B cell (primary cell): ENCODE measurements at regions not wholly inside any gene's neighbourhood (a gene's known extent, or its start where the extent isn't known, plus 50 kb on each side); places are given as distances from the start of the nearest gene placed in this dataset.

Source experiments
- ATAC-seq: fragments of 200-7000 bp; cut with Tn5 transposase; one replicate; pipeline ENCODE4 v1.10.0; 2021; ENCODE audit warnings: low read depth, mild to moderate bottlenecking, moderate number of reproducible peaks, moderate library complexity
- CTCF ChIA-PET: fragments of 350-600 bp; sonication (Branson Sonifier 250); formaldehyde crosslinking; loops from one replicate; lab custom pipeline; 2021; ENCODE audit warnings: antibody characterized with exemption, inconsistent platforms; lab: Charles Lee
- POLR2A ChIA-PET: fragments of 350-600 bp; sonication (Branson Sonifier 250); formaldehyde crosslinking; loops from one replicate; lab custom pipeline; 2021; ENCODE audit warnings: antibody characterized with exemption; lab: Charles Lee
- DNase-seq: peaks from one replicate; pipeline ENCODE4 v3.0.0; 2013
- H2AFZ ChIP-seq: 2 replicates; pipeline ENCODE4 v1.6.1; 2012; ENCODE audit warnings: mild to moderate bottlenecking, low read depth, low read length; ENCODE audit not compliant: insufficient read depth, poor library complexity, severe bottlenecking
- H3K27ac ChIP-seq, 2 donors: 1 replicate in 1 of 2; 2 replicates in 1 of 2; pipeline ENCODE4 v1.5.1; 2012 to 2013; ENCODE audit warnings: low read length in 2 of 2, mild to moderate bottlenecking in 2 of 2, moderate library complexity in 1 of 2
- H3K27me3 ChIP-seq, 4 experiments: fragments of 200-600 bp in 1 of 4; sonication (generic) in 1 of 4; replicated peaks in 1 of 4; 1 replicate in 2 of 4; 2 replicates in 2 of 4; pipeline versions ENCODE4 v1.6.1 to v1.7.0; 2013 to 2016; ENCODE audit warnings: low read length in 3 of 4, mild to moderate bottlenecking in 2 of 4, mixed read lengths in 1 of 4, moderate library complexity in 1 of 4; ENCODE audit not compliant: insufficient read depth in 4 of 4, control insufficient read depth in 3 of 4; ENCODE audit errors: control extremely low read depth in 1 of 4
- H3K36me3 ChIP-seq, 2 experiments: replicated peaks in 1 of 2; 1 replicate in 1 of 2; 2 replicates in 1 of 2; pipeline versions ENCODE4 v1.6.1 to v1.7.1; 2013; ENCODE audit warnings: low read length in 1 of 2; ENCODE audit not compliant: insufficient read depth in 2 of 2, control insufficient read depth in 1 of 2; ENCODE audit errors: control extremely low read depth in 1 of 2, extremely low read depth in 1 of 2
- H3K4me1 ChIP-seq, 2 donors: fragments of 200-600 bp in 1 of 2; sonication (generic) in 1 of 2; 1 replicate in 1 of 2; 2 replicates in 1 of 2; pipeline versions ENCODE4 v1.5.1 to v1.6.1; 2013 to 2017; ENCODE audit warnings: low read length in 2 of 2; ENCODE audit not compliant: control insufficient read depth in 2 of 2, insufficient read depth in 2 of 2
- H3K4me2 ChIP-seq: replicated peaks from 2 replicates; pipeline ENCODE3; 2012; ENCODE audit warnings: mild to moderate bottlenecking, low read depth, low read length; ENCODE audit not compliant: poor library complexity, severe bottlenecking
- H3K4me3 ChIP-seq, 5 experiments: fragments of 200-600 bp in 1 of 5; sonication (generic) in 1 of 5; 1 replicate in 3 of 5; 2 replicates in 2 of 5; pipeline versions ENCODE4 v1.5.1 to v1.7.0; 2011 to 2016; ENCODE audit warnings: low read length in 4 of 5, mild to moderate bottlenecking in 4 of 5, low read depth in 2 of 5, control low read depth in 1 of 5, moderate library complexity in 1 of 5; ENCODE audit not compliant: insufficient read depth in 1 of 5; ENCODE audit errors: control extremely low read depth in 1 of 5, extremely low read depth in 1 of 5
- H3K79me2 ChIP-seq: fragments of 200-600 bp; sonication (generic); one replicate; pipeline ENCODE4 v1.6.0; 2016; ENCODE audit warnings: low read length; ENCODE audit not compliant: control insufficient read depth, insufficient read depth
- H3K9ac ChIP-seq: fragments of 200-600 bp; sonication (generic); 2 replicates; pipeline ENCODE4 v1.6.1; 2017; ENCODE audit warnings: mild to moderate bottlenecking, low read length, moderate library complexity
- H3K9me3 ChIP-seq, 3 donors: one replicate each; pipeline versions ENCODE4 v1.6.1 to v1.7.1; 2013; ENCODE audit warnings: low read length in 2 of 3; ENCODE audit not compliant: control insufficient read depth in 2 of 3, insufficient read depth in 1 of 3; ENCODE audit errors: control extremely low read depth in 1 of 3
- H4K20me1 ChIP-seq: 2 replicates; pipeline ENCODE4 v1.6.0; 2012; ENCODE audit warnings: mild to moderate bottlenecking, low read length; ENCODE audit not compliant: insufficient read depth, control insufficient read depth, poor library complexity, severe bottlenecking
- H3K27ac Mint-ChIP-seq: one replicate; pipeline ENCODE4 v1.8.0; 2021; ENCODE audit warnings: mixed read lengths
- H3K27me3 Mint-ChIP-seq: one replicate; pipeline ENCODE4 v1.8.0; 2021; ENCODE audit warnings: mixed read lengths
- H3K4me1 Mint-ChIP-seq: one replicate; pipeline ENCODE4 v1.8.0; 2021; ENCODE audit warnings: mixed read lengths
- H3K4me3 Mint-ChIP-seq: one replicate; pipeline ENCODE4 v1.8.0; 2021; ENCODE audit warnings: mixed read lengths
- H3K9me3 Mint-ChIP-seq: one replicate; pipeline ENCODE4 v1.8.0; 2022; ENCODE audit warnings: mixed read lengths; ENCODE audit not compliant: insufficient read depth
- EZH2 ChIP-seq: IDR thresholded peaks from 2 replicates; pipeline ENCODE4 v1.6.1; 2012; ENCODE audit warnings: borderline replicate concordance, low read depth, mild to moderate bottlenecking, moderate library complexity, low read length; ENCODE audit not compliant: insufficient read depth, poor library complexity, severe bottlenecking
- WGBS: methylation state at CpG from one replicate; pipeline ENCODE4 v1.1.5; 2013; ENCODE audit warnings: missing lambda C conversion rate; ENCODE audit not compliant: insufficient coverage; 5-methylcytosine and 5-hydroxymethylcytosine counted together
- intact Hi-C: fragments of 100-400 bp; cut with micrococcal nuclease; formaldehyde crosslinking; loops from one replicate; pipeline ENCODE4 v1.10.0; 2022
- TF ChIP-seq, protein P1 (sequence below): fragments of 200-600 bp; IDR thresholded peaks from one replicate; pipeline ENCODE4 v1.8.0; 2022; ENCODE audit warnings: antibody characterized with exemption, mild to moderate bottlenecking

DNA sequence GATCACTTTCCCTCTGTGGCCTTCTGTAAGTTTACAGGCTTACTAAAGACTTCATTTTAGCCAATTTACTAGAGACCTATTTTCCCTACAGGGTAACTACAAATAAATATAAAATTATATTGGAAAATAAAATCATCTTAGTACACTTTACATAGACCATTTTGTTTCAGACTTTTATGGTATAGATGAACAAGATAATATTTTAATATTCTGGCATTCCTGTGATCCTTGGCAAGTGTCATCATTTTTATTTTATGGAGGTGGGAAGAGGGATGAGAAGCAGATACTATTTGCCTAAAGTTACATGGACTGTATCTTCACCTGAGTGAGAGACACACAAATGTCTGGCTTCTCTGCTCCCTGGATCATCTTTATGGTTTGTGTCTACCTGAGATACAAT, 149.6 kb upstream of the CWC22 start:
- Histone ChIP-seq H3K27me3 (no peaks in the 10 kb centered on the region), H3K4me2 (no peak overlapping the region), H2AFZ (no peak overlapping the region), H3K9ac (no peak overlapping the region), H3K4me1 (no peaks in the 10 kb centered on the region), H3K9me3 (no peaks in the 10 kb centered on the region), H3K27ac (no peak overlapping the region), H3K36me3 (no peaks in the 10 kb centered on the region), H3K4me3 (no peak overlapping the region), H4K20me1 (no peaks in the 10 kb centered on the region), H3K79me2 (no peaks in the 10 kb centered on the region)
- POLR2A ChIA-PET = no interaction called here
- peaks cover 6% of the 10 kb centered on the region for H3K27me3 Mint-ChIP-seq
- no peaks in the 10 kb centered on the region for H3K4me1 Mint-ChIP-seq
- H3K9me3 Mint-ChIP-seq = no peaks in the 10 kb centered on the region
- TF ChIP-seq EZH2 = no peak
- TF ChIP-seq, protein P1, sequence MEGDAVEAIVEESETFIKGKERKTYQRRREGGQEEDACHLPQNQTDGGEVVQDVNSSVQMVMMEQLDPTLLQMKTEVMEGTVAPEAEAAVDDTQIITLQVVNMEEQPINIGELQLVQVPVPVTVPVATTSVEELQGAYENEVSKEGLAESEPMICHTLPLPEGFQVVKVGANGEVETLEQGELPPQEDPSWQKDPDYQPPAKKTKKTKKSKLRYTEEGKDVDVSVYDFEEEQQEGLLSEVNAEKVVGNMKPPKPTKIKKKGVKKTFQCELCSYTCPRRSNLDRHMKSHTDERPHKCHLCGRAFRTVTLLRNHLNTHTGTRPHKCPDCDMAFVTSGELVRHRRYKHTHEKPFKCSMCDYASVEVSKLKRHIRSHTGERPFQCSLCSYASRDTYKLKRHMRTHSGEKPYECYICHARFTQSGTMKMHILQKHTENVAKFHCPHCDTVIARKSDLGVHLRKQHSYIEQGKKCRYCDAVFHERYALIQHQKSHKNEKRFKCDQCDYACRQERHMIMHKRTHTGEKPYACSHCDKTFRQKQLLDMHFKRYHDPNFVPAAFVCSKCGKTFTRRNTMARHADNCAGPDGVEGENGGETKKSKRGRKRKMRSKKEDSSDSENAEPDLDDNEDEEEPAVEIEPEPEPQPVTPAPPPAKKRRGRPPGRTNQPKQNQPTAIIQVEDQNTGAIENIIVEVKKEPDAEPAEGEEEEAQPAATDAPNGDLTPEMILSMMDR = no peak
- no peak overlapping the region for H3K27ac Mint-ChIP-seq
- ATAC-seq (no peak), DNase-seq (no peak)
- no peak overlapping the region for H3K4me3 Mint-ChIP-seq
- CTCF ChIA-PET = no interaction called here
- intact Hi-C loops = no loop called here

DNA sequence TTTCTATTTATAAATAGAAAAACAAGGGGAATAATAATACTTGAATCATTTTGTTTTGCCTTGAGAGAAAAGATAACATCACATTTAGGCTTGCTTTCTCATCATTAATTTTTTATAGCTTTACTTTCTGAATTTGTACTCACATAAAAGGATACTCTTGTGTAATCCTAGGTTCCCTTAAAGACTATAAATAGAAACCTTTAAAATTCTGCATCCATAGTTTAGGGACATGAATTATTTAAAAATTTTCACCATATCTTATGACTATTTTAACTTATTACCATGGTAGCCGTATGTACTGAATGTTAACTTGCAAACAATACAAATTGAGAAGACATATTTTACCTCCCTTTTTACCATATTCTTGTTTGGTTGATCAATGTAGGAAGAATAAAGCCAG, 143.5 kb upstream of the CWC22 start:
- Histone ChIP-seq H3K27me3 (no peaks in the 10 kb centered on the region), H3K4me1 (no peaks in the 10 kb centered on the region), H4K20me1 (no peaks in the 10 kb centered on the region), H2AFZ (no peak overlapping the region), H3K27ac (no peak overlapping the region), H3K79me2 (no peaks in the 10 kb centered on the region), H3K4me2 (no peak overlapping the region), H3K4me3 (no peak overlapping the region), H3K9me3 (no peaks in the 10 kb centered on the region), H3K9ac (no peak overlapping the region), H3K36me3 (no peaks in the 10 kb centered on the region)
- Mint-ChIP-seq H3K4me3 (no peak overlapping the region), H3K9me3 (no peaks in the 10 kb centered on the region), H3K4me1 (no peaks in the 10 kb centered on the region), H3K27me3 (no peaks in the 10 kb centered on the region), H3K27ac (no peak overlapping the region)
- ATAC-seq = no peak
- POLR2A ChIA-PET = no interaction called here
- CTCF ChIA-PET = no interaction called here
- intact Hi-C loops = no loop called here
- TF ChIP-seq, protein P1 = no peak
- no peak for TF ChIP-seq EZH2
- WGBS = no CpG with 5 or more reads among the region's 1 CpG
- no peak for DNase-seq
